ENCODE measurements at regions not wholly inside any gene's neighbourhood (a gene's known extent, or its start where the extent isn't known, plus 50 kb on each side); places are given as distances from the start of the nearest gene placed in this dataset.
"Not testable (repeated sequence)": the region's sequence is repeated elsewhere in the genome, so short reads cannot be mapped to it uniquely, and the experiment has no call there.

GRCh38 chr15:96472681-96473080 is 142.2 kb downstream of the NR2F2 start:
- DNase-seq = no peak

GRCh38 chr15:96473556-96473955 is 143.1 kb downstream of the NR2F2 start:
- no peak for DNase-seq

- no peak for DNase-seq
These were observed 143.7 kb downstream of the NR2F2 start for GRCh38 chr15:96474231-96474664.

- no peak for DNase-seq
These were observed 146.7 kb downstream of the NR2F2 start for GRCh38 chr15:96477227-96477626.

- DNase-seq = not testable (repeated sequence)
These were observed 153.9 kb downstream of the NR2F2 start for GRCh38 chr15:96484412-96484811.

- no peak for DNase-seq
These were observed 154.3 kb downstream of the NR2F2 start for GRCh38 chr15:96484830-96485229.

GRCh38 chr15:96487245-96487644 is 156.7 kb downstream of the NR2F2 start:
- DNase-seq = no peak

- DNase-seq = not testable (repeated sequence)
These were observed 160.7 kb downstream of the NR2F2 start for GRCh38 chr15:96491066-96491699.

- not testable (repeated sequence) for DNase-seq
These were observed 161.5 kb downstream of the NR2F2 start for GRCh38 chr15:96491700-96492644.

GRCh38 chr15:96494505-96494904 is 164.0 kb downstream of the NR2F2 start:
- DNase-seq = no peak

GRCh38 chr15:96495386-96495785 is 164.9 kb downstream of the NR2F2 start:
- no peak for DNase-seq

GRCh38 chr15:96497951-96498350 is 167.5 kb downstream of the NR2F2 start:
- DNase-seq = no peak

GRCh38 chr15:96500508-96500907 is 170.0 kb downstream of the NR2F2 start:
- DNase-seq = no peak

- DNase-seq = no peak
These were observed 170.9 kb downstream of the NR2F2 start for GRCh38 chr15:96501362-96501761.

GRCh38 chr15:96502196-96502595 is 171.7 kb downstream of the NR2F2 start:
- DNase-seq = no peak

- DNase-seq = no peak
These were observed 172.8 kb downstream of the NR2F2 start for GRCh38 chr15:96503276-96503675.

- no peak for DNase-seq
These were observed 173.9 kb downstream of the NR2F2 start for GRCh38 chr15:96504371-96504770.

- no peak for DNase-seq
These were observed 174.5 kb downstream of the NR2F2 start for GRCh38 chr15:96505014-96505413.

- DNase-seq = no peak
These were observed 184.2 kb downstream of the NR2F2 start for GRCh38 chr15:96514607-96515285.

GRCh38 chr15:96515371-96515770 is 184.9 kb downstream of the NR2F2 start:
- DNase-seq = no peak

- DNase-seq = no peak
These were observed 190.9 kb downstream of the NR2F2 start for GRCh38 chr15:96521386-96521785.

GRCh38 chr15:96524676-96525417 is 194.3 kb downstream of the NR2F2 start:
- no peak for DNase-seq

- DNase-seq = no peak
These were observed 204.6 kb downstream of the NR2F2 start for GRCh38 chr15:96535148-96535547.

Data from activated CD4-positive, alpha-beta T cell treated with anti-CD3 and anti-CD28 coated beads for 48 hours (primary cell).